LNCAP (cell line): ENCODE measurements at regions not wholly inside any gene's neighbourhood (a gene's known extent, or its start where the extent isn't known, plus 50 kb on each side); places are given as distances from the start of the nearest gene placed in this dataset.

Experiments
- CTCF ChIP-seq: fragments of 450-650 bp; IDR thresholded peaks from 2 replicates; pipeline ENCODE4 v1.5.1; 2017; ENCODE audit warnings: mild to moderate bottlenecking

GRCh38 chr20:11754451-11754850, 163.2 kb upstream of the BTBD3 start:
- TF ChIP-seq CTCF: no peak

- no peak for TF ChIP-seq CTCF
Measured at GRCh38 chr20:11755071-11755841, 162.4 kb upstream of the BTBD3 start.

GRCh38 chr20:11761497-11761896, 156.2 kb upstream of the BTBD3 start:
- no peak for TF ChIP-seq CTCF

- no peak for TF ChIP-seq CTCF
Measured at GRCh38 chr20:11766961-11767360, 150.7 kb upstream of the BTBD3 start.

- TF ChIP-seq CTCF: no peak
Measured at GRCh38 chr20:11769825-11770224, 147.9 kb upstream of the BTBD3 start.

GRCh38 chr20:11772226-11772730, 145.4 kb upstream of the BTBD3 start:
- no peak for TF ChIP-seq CTCF

GRCh38 chr20:11776687-11777086, 141.0 kb upstream of the BTBD3 start:
- TF ChIP-seq CTCF: no peak
